Transverse colon (tissue), 4 donors: ENCODE measurements at regions not wholly inside any gene's neighbourhood (a gene's known extent, or its start where the extent isn't known, plus 50 kb on each side); places are given as distances from the start of the nearest gene placed in this dataset.

Source experiments
- DNase-seq: peaks from one replicate; pipeline ENCODE4 v3.0.0-alpha.2; 2019
- H3K27ac ChIP-seq, 4 donors: fragments of 200-600 bp; sonication (generic); 2 replicates each; pipeline ENCODE4 v1.5.1; 2016 to 2018; ENCODE audit warnings: inconsistent platforms in 4 of 4
- H3K27me3 ChIP-seq: fragments of 200-600 bp; sonication (generic); 2 replicates; pipeline ENCODE4 v1.5.1; 2017; ENCODE audit warnings: inconsistent platforms
- H3K36me3 ChIP-seq, 4 donors: fragments of 200-600 bp; sonication (generic); 2 replicates each; pipeline ENCODE4 v1.5.1; 2017 to 2019; ENCODE audit warnings: inconsistent platforms in 4 of 4
- H3K4me1 ChIP-seq, 4 donors: fragments of 200-600 bp; sonication (generic); 2 replicates each; pipeline ENCODE4 v1.5.1; 2017 to 2020; ENCODE audit warnings: inconsistent platforms in 4 of 4
- H3K4me3 ChIP-seq, 4 donors: fragments of 200-600 bp; sonication (generic); 1 replicate in 1 of 4; 2 replicates in 3 of 4; pipeline versions ENCODE4 v1.5.1 to v1.6.1; 2017 to 2019; ENCODE audit warnings: inconsistent platforms in 4 of 4
- H3K9me3 ChIP-seq, 2 donors: fragments of 200-600 bp; sonication (generic); 2 replicates each; pipeline ENCODE4 v1.5.1; 2017 to 2019; ENCODE audit warnings: inconsistent platforms in 2 of 2
- EP300 ChIP-seq: sonication (generic); formaldehyde crosslinking; IDR thresholded peaks from one replicate; pipeline ENCODE4 v1.6.1; 2017; ENCODE audit warnings: antibody characterized with exemption, low read depth
- POLR2A ChIP-seq: fragments of 450-650 bp; IDR thresholded peaks from one replicate; pipeline ENCODE4 v1.6.1; 2016; ENCODE audit warnings: antibody characterized with exemption, mild to moderate bottlenecking, moderate library complexity
- POLR2AphosphoS5 ChIP-seq, 3 donors: sonication (generic); formaldehyde crosslinking; IDR thresholded peaks; one replicate each; pipeline ENCODE4 v1.6.1; 2016; ENCODE audit warnings: antibody characterized with exemption in 3 of 3
- WGBS, 2 donors: methylation state at CpG; one replicate each; pipeline ENCODE4 v1.1.5; 2018; ENCODE audit warnings: low coverage in 1 of 2; 5-methylcytosine and 5-hydroxymethylcytosine counted together
- in situ Hi-C, 4 donors: fragments of 200-750 bp; cut with MboI; loops; one replicate each; pipeline versions ENCODE4 v1.15.0 to v1.15.1; 2017; ENCODE audit warnings: low sequenced_read_pairs in 3 of 4, low pct_ligation_motif_present in 1 of 4, low pct_unique_long_range_greater_than_20kb in 1 of 4
- intact Hi-C: fragments of 100-400 bp; cut with DNase I; formaldehyde crosslinking; loops from one replicate; pipeline ENCODE4 v1.15.1; 2023; ENCODE audit warnings: low total_unique reads
- TF ChIP-seq, protein P1 (sequence below), 5 experiments: fragments of 200-600 bp in 3 of 5; fragments of 450-650 bp in 2 of 5; sonication (generic) in 3 of 5; IDR thresholded peaks; 1 replicate in 2 of 5; 2 replicates in 3 of 5; pipeline ENCODE4 v1.5.1; 2016 to 2017; ENCODE audit warnings: antibody characterized with exemption in 5 of 5, inconsistent platforms in 3 of 5, mild to moderate bottlenecking in 2 of 5, moderate library complexity in 1 of 5

DNA sequence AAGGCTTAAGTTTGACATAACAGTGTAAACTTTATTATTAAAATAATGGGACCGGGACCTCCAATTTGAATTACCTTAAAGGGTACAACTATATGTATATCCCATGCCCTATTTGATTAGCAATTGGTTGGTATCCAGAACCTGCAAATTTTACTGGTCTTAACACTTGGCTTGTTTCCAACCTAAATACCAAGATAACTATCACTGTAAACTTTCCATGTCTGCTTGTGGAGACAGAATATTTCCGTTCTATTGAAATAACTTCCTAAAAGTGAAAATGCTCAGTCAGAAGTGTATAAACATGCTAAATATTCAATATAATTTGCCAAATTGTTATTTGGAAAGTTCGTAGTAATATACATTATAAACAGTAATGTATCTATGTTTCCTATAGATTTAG is 154.0 kb downstream of the TMEM47 start:
- TF ChIP-seq, protein P1, sequence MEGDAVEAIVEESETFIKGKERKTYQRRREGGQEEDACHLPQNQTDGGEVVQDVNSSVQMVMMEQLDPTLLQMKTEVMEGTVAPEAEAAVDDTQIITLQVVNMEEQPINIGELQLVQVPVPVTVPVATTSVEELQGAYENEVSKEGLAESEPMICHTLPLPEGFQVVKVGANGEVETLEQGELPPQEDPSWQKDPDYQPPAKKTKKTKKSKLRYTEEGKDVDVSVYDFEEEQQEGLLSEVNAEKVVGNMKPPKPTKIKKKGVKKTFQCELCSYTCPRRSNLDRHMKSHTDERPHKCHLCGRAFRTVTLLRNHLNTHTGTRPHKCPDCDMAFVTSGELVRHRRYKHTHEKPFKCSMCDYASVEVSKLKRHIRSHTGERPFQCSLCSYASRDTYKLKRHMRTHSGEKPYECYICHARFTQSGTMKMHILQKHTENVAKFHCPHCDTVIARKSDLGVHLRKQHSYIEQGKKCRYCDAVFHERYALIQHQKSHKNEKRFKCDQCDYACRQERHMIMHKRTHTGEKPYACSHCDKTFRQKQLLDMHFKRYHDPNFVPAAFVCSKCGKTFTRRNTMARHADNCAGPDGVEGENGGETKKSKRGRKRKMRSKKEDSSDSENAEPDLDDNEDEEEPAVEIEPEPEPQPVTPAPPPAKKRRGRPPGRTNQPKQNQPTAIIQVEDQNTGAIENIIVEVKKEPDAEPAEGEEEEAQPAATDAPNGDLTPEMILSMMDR (IDR thresholded peaks at IDR 0.05): no peak
- TF ChIP-seq POLR2AphosphoS5 (IDR thresholded peaks at IDR 0.05) (no peak), EP300 (no peak), POLR2A (no peak)
- intact Hi-C loops (no loop called here), in situ Hi-C loops (no loop called here)
- no peaks in the 10 kb centered on the region for H3K9me3 ChIP-seq
- WGBS, 2 donors: 65 to 66% methylated on average over 2 to 3 of the region's 3 CpGs
- H3K27ac ChIP-seq: no peak overlapping the region
- no peaks in the 10 kb centered on the region for H3K4me1 ChIP-seq
- no peaks in the 10 kb centered on the region for H3K36me3 ChIP-seq
- DNase-seq: no peak
- no peak overlapping the region for H3K4me3 ChIP-seq
- H3K27me3 ChIP-seq: no peaks in the 10 kb centered on the region

DNA sequence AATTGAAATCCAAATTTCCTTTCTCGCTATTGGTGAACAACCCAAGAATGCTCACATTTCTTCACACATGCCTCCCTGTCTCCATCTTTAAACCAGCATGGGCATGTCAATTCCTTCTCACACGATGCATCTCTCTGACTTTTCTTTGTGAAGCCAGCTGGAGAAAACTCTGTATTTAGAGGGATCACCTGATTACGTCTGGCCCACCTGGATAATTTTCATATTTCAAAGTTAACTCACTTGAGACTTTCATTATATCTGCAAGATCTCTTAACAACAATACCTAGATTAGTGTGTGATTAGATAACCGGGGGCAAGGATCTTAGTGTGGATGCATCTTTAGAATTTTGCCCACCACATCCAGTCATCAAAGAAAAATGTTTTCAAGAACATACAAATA is 164.0 kb downstream of the TMEM47 start:
- Histone ChIP-seq H3K4me3 (no peak overlapping the region), H3K27ac (no peak overlapping the region), H3K27me3 (no peaks in the 10 kb centered on the region), H3K36me3 (no peaks in the 10 kb centered on the region), H3K4me1 (no peaks in the 10 kb centered on the region), H3K9me3 (no peaks in the 10 kb centered on the region)
- in situ Hi-C loops (no loop called here), intact Hi-C loops (no loop called here)
- DNase-seq: no peak
- TF ChIP-seq POLR2AphosphoS5 (IDR thresholded peaks at IDR 0.05): no peak
- no peak for TF ChIP-seq POLR2A
- TF ChIP-seq, protein P1 (IDR thresholded peaks at IDR 0.05): no peak
- TF ChIP-seq EP300: no peak
- WGBS, 2 donors: 60 to 73% methylated on average over 1 to 4 of the region's 4 CpGs

- WGBS, 2 donors: 85% methylated on average over 2 of the region's 2 CpGs; no CpG with 5 or more reads in 1 of the 2 donors
- H3K4me1 ChIP-seq: no peaks in the 10 kb centered on the region
- in situ Hi-C loops: no loop called here
- no peaks in the 10 kb centered on the region for H3K9me3 ChIP-seq
- TF ChIP-seq POLR2A (no peak), POLR2AphosphoS5 (IDR thresholded peaks at IDR 0.05) (no peak), EP300 (no peak)
- TF ChIP-seq, protein P1 (IDR thresholded peaks at IDR 0.05): no peak
- no peaks in the 10 kb centered on the region for H3K36me3 ChIP-seq
- DNase-seq: no peak
- no peaks in the 10 kb centered on the region for H3K27me3 ChIP-seq
- H3K27ac ChIP-seq: no peak overlapping the region
- intact Hi-C loops: no loop called here
- H3K4me3 ChIP-seq: no peak overlapping the region
Observed at GRCh38 chrX:34491126-34491525, 166.0 kb downstream of the TMEM47 start.

DNA sequence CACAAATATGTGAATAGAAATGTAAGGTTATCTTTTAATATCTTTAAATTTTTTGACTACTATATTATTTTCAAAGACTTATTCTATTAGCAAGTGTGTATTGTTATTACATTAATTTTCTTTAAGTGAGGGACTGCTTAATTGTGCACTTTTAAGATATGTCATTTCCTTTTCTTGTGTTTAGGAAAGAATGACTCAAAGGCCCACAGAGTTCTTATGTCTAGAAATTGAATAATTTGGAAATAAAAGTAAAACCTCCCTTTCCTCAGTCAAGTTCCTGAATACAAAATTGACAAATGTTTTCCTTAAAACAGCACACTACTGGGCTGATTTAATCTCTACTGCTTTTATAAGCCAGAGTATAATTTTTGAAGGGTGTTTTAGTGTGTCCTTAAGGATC is 169.7 kb downstream of the TMEM47 start:
- no peak for DNase-seq
- Histone ChIP-seq H3K36me3 (no peaks in the 10 kb centered on the region), H3K4me1 (no peaks in the 10 kb centered on the region), H3K4me3 (no peak overlapping the region), H3K27ac (no peak overlapping the region), H3K9me3 (no peaks in the 10 kb centered on the region), H3K27me3 (no peaks in the 10 kb centered on the region)
- TF ChIP-seq POLR2A (no peak), EP300 (no peak), POLR2AphosphoS5 (IDR thresholded peaks at IDR 0.05) (no peak)
- TF ChIP-seq, protein P1 (IDR thresholded peaks at IDR 0.05): no peak
- in situ Hi-C loops: no loop called here
- intact Hi-C loops: no loop called here
